Stimulated activated CD4-positive, alpha-beta T cell treated with anti-CD3 and anti-CD28 coated beads, Interleukin-15, amount 100 ng/mL, for 48 hours (primary cell): ENCODE measurements at regions not wholly inside any gene's neighbourhood (a gene's known extent, or its start where the extent isn't known, plus 50 kb on each side); places are given as distances from the start of the nearest gene placed in this dataset.

Source experiments
- DNase-seq, 2 donors: peaks; one replicate each; pipeline ENCODE4 v3.0.0-alpha.2; 2020; ENCODE audit warnings: low read depth in 2 of 2

GRCh38 chr13:89806594-89806993 lies 1540.9 kb upstream of the MIR17HG start:
- DNase-seq, result no peak

DNA sequence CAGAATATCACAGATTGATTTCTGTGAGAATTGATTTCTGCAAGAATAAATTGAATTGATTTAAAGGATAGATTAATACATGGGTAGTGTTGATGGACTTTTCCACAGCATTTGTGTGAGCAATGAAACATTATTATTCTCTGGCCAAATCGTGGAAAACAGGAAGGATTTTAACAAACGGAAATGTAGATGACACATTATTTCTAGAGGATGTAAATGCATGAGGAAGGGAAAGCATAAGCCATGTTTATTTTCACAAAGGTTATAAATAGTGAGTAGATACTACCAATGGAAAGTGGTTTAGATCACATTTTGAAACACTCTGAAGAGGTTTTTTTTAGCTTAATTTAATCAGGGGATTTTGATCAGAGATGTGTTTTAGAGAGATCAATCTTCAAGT lies 1534.6 kb upstream of the MIR17HG start:
- DNase-seq, result no peak

DNA sequence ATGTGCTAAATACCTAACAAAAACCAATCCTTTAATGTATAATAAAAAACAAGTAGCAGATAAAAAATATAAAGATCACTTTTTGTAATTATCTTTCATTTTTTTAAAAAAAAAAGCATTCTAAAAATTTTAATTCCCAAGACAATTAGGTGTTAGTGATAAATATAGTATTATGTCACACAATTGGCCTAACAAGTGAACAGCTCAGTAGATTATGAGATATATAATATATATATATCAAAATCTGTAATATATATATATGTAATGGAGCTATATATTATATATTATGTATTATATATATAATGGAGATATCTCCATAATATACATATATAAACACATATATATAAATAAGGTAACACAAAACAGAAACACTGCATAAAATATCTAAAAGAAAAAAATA lies 1531.1 kb upstream of the MIR17HG start:
- DNase-seq, result no peak

GRCh38 chr13:89822467-89822866 lies 1525.0 kb upstream of the MIR17HG start:
- no peak for DNase-seq

DNA sequence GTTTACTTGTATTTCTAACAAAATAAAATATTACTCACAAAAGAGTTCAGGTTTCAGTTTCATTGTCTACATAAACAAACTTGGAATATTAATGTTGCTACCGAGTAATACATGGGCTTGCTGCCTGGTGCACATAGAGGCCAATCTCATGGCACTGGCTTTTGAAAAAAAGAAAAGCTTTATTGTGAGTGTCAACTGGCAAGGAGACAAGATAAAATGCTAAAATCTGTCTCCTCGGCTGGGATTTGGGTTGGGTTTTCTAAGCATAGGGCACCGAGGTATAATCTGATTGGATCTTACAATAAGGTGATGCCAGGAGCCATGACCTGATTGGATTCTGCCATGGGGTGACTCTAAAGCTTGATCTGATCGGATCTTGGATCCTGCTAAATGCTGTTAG lies 1519.9 kb upstream of the MIR17HG start:
- no peak for DNase-seq

DNA sequence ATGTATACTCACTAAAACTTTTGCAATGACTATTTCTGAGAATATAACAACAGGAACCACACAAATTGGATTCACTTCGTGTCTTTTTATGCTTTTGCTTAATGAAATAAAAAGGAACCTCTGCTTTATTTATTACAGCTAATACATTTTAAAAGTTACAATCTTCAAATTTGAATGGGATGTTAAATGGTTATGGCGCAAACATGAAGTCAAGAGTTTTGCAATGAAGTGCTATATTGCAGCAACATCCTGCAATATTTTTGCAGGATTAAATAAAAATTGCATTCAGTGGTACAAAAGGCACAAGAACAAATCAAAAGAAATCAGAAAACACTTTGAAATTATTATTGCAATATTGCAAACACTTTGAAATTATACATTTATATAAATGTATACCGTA lies 1519.0 kb upstream of the MIR17HG start:
- no peak for DNase-seq

GRCh38 chr13:89831157-89831556 lies 1516.3 kb upstream of the MIR17HG start:
- no peak for DNase-seq

GRCh38 chr13:89832827-89833226 lies 1514.7 kb upstream of the MIR17HG start:
- no peak for DNase-seq

DNA sequence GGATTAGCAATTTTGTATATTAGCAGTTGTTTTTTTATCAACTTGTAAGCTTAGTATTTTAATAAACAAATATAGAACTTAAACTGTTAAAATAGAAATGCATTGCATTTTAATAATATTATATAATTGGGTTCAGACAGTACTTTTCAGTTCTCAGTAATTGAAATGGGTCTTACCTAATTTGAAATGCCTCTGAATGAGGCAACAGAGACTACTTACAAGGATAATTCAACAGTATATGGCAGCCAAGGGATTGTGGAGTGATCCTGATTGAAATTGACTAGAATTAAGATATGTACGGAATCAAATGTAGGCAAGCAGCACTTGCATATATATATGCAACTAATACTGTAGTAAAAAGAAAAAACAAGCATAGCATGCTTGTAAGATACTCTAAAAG lies 1503.9 kb upstream of the MIR17HG start:
- no peak for DNase-seq

GRCh38 chr13:89845874-89846273 lies 1501.6 kb upstream of the MIR17HG start:
- DNase-seq, result no peak

GRCh38 chr13:89846926-89847585 lies 1500.4 kb upstream of the MIR17HG start:
- DNase-seq, result no peak

- DNase-seq, result no peak
Measured at GRCh38 chr13:89852570-89852969, 1494.9 kb upstream of the MIR17HG start.

GRCh38 chr13:89856512-89856911 lies 1491.0 kb upstream of the MIR17HG start:
- no peak for DNase-seq

DNA sequence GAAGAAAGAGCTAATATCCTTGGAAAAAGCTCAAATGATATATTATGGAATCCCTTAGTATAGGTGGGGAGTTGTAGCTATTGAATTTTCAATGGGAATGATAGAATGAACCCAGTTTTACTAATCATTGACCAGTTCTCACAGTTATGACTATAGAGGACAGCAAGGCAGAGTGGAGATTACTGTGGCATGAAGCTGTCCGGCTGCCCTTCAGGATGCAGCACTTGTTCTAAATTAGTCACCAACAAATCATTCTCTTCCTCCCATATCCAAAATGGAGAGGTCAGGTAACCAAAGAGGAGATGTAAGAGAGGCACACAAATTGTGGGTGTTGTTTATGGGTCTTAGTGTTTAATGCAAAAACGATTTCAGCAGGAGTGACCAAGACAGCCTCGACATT lies 1490.0 kb upstream of the MIR17HG start:
- DNase-seq, result no peak

- no peak for DNase-seq
Measured at GRCh38 chr13:89862011-89862690, 1485.3 kb upstream of the MIR17HG start.

- DNase-seq, result no peak
Measured at GRCh38 chr13:89862691-89863036, 1484.8 kb upstream of the MIR17HG start.

- DNase-seq, result no peak
Measured at GRCh38 chr13:89865164-89866064, 1482.1 kb upstream of the MIR17HG start.

- DNase-seq, result no peak
Measured at GRCh38 chr13:89869312-89869711, 1478.2 kb upstream of the MIR17HG start.

DNA sequence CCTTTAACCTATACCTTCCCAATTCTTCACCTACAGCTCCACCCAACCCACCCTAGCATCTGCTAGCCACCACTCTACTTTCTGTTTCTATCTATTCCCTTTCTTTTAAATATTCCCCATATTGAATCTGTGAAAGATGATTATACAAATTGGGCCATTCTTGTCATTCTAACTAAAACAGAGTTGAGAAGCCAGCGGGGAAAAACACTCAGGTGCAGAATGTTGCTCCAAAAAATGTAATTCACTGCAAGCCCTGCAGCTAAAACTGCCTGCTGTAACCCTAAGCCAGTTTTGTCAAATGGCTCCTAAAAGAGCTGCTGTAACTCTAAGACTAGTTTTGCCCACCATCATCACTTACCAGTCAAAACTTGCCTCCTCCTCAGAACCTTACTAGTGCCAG lies 1468.6 kb upstream of the MIR17HG start:
- DNase-seq, result no peak

GRCh38 chr13:89880201-89880600 lies 1467.3 kb upstream of the MIR17HG start:
- no peak for DNase-seq

- no peak for DNase-seq
Measured at GRCh38 chr13:89883893-89884448, 1463.5 kb upstream of the MIR17HG start.

DNA sequence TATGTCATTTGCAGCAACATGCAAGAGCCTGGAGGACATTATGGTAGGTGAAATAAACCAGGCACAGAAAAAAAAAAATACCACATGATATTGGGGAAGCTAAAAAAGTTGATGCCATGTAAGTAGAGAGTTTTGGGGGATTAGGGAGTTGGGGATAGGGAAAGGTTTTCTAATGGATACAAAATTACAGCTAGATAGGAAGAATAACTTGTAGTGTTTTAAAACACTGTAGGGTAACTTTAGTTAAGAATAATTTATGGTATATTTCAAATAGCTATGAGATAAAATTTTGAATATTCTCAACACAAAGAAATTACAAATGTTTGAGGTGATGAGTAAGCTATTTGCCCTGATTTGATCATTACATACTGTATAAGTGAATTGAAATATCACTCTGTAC lies 1456.7 kb upstream of the MIR17HG start:
- no peak for DNase-seq

- no peak for DNase-seq
Measured at GRCh38 chr13:89891416-89891815, 1456.1 kb upstream of the MIR17HG start.
